GM03348 (cell line): ENCODE measurements at regions not wholly inside any gene's neighbourhood (a gene's known extent, or its start where the extent isn't known, plus 50 kb on each side); places are given as distances from the start of the nearest gene placed in this dataset.

Source experiments
- DNase-seq: peaks from one replicate; pipeline ENCODE4 v3.0.0; 2012; ENCODE audit warnings: low spot score

DNA sequence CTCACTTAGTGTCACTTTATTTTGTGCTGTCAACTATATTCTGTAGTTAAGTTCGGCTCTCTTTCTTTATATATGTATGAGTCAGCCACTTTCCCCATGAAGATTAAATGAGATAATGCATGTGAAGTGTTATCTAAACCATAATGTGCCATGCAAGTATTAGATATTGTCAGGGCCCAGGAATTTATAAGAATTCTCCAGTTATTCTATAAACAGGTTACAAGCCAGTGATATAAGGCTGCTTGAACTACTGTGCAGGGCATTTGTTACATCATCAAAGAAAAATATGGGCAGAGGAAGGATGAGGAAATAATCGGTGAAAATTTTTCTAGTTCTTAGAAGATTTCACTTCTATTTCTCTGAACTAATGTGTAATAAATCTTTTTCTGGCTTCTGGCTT, 1049.0 kb upstream of the NR2F2 start:
- no peak for DNase-seq

DNA sequence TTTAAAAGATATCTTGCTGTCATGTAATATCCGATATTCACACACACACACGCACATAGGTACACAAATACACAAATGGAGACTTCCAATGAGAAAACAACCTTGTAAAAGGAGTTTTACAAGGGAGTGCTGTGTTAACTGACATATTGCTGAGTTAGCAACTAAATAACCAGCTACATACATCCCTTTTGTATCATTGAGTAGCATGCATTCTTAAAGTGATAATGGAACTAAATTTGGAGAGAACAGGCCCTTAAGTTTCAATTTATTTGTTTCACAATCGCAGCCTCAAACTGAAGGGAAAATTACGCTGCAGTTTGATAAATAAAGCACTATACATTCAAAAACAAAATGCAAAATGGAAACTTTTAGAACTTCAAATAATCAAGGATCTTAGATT, 1046.0 kb upstream of the NR2F2 start:
- DNase-seq = no peak

DNA sequence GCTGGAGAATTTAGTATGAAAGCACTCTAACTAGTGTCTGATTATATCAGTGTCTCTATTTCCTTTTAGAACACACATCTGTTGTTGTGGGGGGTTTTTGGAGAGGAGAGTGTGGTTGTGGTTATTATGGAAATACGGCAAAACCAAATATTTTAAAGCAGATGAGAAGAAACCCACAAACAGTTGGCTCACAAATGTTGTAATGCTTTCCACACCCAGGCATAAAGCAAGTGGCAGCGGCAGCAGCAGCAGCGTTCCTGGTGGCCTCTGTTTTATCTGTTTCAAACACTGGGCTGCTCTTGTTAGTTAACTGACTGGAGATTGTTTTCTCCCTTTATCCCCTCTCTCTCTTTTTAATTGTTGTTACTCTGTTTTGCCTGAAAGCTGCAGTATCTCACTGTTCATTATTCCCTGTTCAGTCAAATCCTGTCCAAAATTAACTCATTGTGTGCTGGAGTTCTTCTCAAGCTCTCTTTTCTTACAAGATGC, 1045.5 kb upstream of the NR2F2 start:
- DNase-seq = peak; percentile 52

DNA sequence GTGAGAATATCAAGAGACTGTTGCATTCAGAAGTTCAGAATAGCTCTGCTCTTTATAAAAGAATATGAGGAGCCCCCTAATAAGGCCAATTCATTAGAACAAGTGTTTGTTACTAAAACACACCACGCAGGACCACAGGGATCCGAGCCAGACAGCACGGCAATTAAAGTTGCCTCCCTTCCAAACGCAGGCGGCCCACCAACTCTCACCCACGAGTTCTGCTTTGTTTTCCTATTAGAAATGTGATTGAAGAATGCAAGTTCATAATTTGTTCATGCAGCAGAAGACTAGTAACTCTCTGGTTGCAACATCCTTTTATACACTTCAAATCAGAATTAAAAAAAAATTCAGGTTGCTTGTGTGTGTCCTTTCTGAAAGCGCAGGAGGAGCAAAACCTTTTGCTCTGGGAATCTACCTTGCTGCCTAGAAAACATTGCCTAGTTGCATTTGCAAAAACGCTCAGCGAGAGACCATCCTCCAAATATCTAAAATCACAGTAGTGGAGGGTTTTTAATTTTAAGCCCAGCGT, 1044.1 kb upstream of the NR2F2 start:
- no peak for DNase-seq

DNA sequence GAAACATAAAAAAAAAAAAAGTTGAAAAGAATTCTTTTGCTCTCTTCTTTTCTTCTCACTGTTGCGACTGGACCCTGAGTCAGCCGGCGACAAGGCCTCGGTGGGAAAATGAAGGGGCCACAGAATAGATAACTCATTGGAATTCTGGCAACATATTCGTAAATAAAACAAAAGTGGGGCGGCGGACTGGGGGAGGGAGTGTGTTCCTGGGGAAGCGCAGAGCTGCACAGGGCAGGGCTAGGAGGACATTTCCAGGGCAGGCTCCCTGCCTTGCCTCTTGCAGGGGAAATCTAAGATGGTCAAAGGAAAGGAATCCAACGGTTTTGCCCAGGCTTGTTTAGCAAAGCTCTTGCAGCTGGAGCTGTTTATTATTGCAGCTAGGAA, 1042.8 kb upstream of the NR2F2 start:
- no peak for DNase-seq

DNA sequence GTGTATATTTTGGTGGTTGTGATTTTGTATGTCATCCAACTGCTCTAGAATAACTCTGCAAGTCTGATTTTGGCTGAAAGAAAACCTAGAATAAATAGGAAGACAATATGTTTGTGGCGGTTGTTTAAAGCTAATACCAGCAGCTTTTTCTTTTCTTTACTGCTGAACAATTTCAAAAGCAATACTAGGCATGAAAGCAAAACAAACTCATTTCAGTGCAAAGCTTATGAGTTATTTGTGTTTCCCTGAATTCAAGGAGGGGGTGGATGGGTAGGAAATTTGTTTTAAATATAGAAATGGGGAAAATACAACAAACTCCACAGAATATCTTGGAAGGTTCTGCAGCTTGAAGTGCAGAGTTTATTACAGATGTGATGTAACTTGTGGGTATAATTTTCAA, 1041.9 kb upstream of the NR2F2 start:
- no peak for DNase-seq

DNA sequence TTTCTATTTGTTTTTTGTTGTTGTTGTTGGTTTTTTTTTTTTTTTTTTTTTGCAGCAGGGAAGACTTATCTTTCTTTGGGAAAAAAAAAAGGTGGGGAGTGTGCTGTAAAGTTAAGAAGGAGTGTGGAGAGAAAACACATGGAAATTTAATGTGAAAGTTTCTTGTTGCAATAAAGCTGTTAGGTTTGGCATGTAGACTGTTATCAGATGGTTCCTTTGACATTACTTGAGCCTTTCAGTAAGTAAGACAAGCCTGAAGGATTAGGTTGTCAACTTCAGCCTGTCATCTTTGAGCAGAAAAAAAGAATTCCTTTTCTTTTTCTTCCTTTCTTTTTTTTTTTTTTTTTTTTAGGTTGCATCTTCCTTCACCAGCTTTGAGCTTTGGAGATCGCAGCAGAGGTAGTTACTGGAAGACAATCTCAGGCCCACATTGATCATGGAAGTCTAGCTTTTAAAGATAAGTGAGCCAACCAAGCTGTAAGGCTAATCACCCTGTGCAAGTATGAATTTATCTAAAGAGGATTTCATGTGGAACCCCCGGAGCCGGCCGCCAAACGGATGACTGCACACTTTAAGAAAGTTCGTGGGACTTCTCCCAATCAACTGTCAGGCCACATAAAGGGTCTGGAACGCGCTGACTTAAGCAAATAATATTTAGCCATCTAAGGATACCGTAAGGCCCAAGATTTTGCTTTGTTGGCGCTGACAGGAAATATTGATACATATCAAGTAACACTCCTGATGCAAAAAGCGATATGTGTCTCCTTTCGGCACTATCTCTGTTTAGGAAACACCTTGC, 1040.1 kb upstream of the NR2F2 start:
- DNase-seq = no peak

DNA sequence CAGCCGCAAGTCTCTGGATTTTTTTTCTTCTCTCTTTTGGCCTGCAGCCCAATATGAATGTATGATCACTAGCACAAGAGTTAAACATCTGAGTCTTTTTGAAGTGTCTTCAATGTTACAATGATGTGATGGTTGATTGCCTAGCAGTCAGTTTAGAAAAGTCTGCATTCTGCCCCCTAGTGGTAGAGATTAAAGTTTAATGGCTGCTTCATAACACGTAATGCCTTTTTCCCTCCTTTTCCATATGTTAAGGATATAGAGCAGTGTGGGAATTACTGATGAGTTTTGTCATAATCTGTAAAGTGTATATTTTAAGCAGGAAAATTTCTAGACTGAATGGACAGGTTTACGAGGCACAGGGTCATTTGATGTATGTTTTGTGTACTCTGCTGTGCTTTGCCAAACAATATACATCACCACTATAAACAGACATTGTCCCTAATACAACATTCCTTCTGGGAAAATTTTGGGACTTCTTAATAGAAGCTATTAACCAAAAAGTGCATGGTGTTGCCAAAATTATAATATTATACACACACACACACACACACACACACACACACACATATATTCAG, 1038.5 kb upstream of the NR2F2 start:
- DNase-seq = peak; percentile 46

DNA sequence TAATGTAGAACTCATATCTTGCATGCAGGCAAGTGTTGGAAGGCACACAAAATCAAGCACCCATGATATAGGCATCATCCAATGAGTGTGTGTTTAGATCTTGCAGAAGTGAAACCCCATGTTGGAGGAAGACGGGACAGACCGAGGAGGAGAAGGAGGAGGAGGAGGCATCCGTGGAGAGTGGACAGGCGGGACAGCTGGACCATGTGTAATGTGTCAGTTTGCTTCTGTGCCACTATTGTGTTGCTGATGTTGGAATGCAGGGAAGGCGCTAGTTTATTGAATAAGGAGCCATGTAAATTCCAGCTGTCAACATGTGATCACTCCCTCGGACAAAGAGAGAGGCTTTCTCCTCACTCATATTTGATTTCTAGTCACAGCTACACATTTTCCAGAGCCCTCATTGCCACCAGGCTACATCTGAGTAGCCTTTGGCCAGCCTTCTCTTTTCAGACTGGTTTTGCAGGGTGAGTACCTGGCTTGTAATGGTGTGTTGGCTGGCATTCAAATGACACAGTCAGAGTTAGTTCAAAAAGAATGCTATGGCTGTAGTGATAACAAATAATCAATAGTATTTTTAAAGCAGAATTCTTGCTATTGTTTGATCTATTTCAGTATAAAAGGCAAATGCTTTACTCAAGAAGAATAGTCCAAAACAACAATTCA, 1037.6 kb upstream of the NR2F2 start:
- no peak for DNase-seq

DNA sequence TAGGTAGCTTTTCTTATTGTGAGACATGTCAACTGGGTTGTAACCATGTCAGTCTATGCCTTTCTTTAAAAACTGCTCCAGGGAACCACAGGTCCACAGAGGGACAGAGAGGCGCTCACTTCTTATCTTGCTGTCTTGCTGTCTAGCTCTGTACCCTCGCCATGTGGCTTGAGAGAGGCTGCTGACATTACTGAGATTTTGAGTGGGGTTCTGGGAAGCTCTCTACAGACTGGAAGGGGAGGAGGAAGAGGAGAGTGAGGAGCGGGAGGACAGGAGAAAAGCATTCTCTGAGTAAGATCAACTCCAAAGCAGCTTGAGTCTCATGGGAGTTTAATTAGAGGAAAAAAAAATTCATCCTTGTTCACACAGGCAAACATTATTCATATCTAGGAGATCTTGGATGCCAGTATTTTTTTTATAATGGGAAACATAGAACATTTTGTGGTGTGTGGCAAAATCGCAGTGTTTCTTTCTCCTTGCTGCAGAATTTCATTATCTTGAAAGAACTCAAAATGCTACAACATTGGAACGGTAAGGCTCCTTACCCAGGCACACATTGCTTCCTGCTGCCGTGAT, 1037.0 kb upstream of the NR2F2 start:
- no peak for DNase-seq

DNA sequence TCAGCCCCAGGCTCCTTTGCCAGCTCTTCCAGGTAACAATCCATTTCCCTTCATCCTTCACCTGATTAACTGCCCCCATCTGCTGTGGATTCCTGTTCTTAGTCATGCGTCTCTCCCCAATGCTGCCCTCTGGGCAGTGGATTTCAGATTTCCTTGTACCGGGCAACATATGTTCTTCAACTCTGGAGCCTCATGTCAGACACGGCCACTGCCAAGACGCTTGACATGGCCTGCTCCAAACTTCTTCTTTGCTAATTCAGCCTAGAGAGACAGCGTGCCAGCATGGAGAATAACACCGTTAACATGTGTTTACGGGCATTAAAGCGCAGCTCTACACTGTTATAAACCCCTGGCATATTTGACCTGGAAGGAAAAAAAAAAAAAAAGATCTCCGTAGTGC, 1035.1 kb upstream of the NR2F2 start:
- peak; percentile 16 for DNase-seq

DNA sequence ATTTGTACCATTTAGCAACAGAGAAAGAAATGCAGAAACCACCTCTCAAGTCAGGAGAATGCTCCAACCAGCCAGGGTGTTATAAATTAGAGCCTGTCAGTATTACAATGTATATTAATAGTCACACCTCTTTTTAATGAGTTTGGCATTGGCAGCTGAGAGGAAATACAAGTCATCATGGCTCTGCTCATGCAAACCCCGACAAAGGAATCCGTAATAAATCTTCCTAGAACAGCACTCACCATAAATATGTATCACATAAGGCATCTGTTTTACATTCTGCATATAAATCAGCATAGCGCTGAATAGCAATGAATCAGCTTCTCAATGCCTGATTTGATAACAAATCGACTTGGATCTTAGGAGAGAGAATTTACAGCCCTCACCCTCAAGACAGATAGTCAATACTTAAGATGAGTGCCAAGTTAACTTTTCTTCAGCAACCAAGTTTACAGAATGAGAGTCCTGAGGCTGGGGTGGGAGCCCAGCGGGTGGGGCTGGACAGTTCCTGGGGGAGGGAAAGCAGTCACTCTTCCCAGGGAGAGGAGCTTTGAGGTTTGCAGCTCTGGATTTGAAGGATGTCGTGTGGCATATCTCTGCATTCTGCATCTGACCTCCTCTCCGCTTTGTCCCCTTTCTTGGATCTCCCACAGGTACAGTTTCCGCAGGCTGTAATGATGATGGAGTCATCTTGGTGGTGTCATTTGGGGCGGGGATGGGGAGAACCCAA, 1034.4 kb upstream of the NR2F2 start:
- peak; percentile 47 for DNase-seq

DNA sequence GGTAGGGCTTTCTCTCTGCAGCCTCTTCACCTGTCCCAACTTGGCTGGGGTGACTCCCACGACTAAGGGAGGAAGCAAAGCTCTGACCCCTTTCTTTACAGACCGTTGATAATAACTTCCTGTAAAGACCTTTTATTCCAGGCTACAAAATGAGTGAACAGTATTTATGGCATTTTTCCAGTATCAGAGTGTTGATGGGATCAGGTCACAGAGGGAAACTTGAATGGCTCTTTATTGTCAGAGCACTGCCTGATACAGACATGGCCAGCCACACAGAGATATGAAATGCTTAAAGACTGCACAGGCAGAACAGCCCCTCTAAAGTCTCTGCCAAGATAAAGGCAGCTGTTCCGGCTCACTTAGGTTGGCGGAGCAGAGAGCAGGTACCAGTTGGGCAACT, 1033.9 kb upstream of the NR2F2 start:
- DNase-seq = no peak

DNA sequence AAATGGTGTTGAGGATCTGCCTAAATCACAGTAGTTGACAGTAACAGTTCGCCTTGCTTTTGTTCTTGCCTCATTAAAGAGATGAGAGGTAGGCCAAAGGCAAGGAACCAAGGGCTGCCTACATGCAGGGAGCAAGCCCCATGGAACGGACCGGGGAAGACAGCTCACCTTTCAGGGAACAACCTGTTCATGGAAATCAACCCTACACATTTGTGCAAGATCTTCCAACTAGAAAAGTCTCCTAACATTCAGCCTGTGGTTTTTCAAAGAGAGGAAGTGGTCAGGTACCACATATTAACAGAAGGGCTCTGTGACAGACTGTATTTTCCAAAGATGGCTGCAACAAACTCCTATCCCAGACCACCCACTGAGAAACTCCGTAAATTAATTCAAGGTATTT, 1031.8 kb upstream of the NR2F2 start:
- no peak for DNase-seq

DNA sequence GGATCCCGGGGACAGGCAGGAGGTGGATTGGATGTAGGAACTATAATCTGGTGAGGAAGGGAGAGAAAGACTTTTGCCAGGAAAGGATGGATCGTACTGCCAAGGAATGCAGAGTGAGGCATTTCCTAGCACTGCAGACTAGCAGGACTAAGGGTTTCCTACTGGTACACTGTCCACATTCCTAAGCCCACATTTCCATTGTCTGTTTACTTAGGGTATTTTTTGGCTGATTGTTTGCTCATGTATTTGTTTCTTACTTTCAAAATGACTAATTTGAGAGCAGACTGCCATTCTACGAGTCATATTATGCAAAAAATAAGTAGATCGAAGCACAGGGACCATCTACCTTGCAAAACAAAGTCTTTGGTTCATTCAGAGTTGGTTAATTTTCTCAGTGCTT, 1029.5 kb upstream of the NR2F2 start:
- peak; percentile 73 for DNase-seq

DNA sequence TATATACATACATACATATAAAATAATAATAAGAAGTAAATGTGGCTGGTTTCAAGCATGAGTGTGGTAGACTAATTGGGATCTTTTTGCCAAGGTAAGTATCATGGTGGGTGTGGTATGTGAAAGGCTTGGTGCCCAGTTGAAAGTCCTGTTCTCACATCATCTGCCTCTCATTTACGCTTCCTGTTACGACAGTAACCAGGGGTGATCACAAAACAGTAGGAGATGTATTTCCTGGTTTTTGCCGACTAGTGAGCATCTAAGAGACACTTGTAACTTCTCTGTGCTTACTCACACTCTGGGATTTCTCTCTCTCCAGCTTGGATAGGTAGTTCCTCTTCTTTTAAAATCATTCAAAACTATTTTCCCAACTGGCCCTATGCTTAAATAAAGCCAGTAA, 1028.3 kb upstream of the NR2F2 start:
- DNase-seq = no peak

DNA sequence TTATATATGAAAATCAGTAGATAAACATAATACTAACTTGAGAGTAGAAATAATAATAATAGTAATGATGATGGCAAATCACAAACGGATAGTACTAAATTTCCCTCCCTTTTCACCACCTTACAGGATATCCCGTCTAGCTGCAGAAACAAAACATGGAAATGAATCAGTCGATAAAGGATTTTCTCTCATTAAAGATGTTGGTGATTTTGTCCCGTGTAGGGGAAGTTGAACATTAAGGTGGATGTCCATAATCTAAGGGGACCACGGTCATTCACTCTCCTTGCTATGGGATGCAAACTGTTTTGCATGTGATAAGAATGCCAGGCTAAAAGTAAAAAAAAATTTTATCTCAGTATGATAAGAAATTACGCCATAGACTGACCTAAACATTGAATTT, 1027.7 kb upstream of the NR2F2 start:
- DNase-seq = no peak

DNA sequence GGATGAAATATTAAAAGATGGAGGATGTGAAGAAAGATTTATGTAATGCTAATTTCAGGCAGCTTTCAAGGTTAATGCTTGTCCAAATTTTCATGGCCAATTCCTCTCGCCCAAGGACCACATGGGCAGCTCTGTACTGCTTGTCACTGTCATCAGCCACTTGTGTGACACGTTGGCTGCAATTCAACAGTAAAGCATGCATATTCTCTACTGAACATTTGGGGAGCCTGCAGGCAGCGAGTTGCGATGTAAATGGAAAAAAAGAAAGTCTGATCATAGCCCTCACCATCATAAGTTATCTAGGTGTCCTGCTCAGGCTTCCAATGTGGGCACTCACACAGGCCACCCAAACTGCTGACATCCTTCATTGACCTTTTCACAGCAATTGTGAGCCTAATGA, 1026.8 kb upstream of the NR2F2 start:
- no peak for DNase-seq

DNA sequence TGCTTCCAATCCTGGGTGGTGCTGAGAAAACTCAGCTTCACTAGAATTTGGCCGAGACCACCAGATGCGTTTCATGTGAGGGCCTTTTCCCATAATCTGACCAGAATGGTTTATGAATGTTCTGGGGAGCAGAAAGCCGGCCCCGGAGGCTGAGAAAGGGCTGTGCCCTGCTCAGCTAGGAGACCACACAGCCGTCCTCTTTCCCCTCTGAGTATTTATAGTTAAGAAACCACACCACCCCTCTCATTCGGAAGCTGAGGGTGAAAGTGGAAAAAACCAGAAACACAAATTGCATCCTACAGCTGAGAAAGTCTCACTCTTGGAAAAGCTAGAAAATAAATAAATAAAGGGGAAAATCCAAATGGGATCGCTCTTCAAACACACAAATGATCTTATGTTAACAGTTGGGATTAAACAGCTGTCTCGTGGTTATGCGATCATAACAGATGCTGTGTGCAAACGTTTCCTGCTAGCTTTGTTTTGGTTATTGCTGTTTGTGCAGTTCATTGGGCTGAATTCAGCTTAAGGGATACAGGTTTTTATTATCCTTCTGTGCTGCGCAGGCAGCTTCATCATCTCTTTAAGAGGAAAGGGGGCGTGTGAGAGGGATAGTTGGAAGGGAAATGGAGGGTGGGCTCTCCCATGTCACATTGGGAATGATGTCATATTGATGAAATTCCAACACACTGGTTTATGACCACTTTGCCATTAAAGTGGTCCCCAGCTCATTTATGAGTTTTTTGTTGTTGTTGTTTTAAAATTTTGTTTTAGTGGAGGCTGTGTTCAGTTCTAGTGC, 1026.2 kb upstream of the NR2F2 start:
- peak; percentile 15 for DNase-seq

DNA sequence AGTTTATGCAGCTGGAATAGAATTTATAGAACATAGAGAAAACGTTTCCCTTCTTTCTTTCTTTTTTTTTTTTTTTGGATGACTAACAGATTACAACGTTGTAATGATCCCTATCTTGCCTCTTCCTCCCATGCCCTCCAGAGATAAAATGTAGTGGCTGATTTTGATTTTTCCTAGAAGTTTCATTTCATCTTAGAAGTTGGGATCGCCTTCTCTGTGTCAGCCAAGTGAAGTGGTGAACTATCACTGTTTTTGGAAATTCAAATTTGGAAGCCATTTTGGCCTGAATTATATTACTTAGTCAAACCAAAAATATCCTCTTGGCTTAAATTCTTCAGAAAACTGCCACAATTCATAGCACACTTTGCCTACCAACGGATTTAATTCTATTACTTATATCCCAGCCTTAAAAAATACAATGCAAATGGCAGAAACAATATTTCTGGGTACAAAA, 1025.5 kb upstream of the NR2F2 start:
- DNase-seq = peak; percentile 20

DNA sequence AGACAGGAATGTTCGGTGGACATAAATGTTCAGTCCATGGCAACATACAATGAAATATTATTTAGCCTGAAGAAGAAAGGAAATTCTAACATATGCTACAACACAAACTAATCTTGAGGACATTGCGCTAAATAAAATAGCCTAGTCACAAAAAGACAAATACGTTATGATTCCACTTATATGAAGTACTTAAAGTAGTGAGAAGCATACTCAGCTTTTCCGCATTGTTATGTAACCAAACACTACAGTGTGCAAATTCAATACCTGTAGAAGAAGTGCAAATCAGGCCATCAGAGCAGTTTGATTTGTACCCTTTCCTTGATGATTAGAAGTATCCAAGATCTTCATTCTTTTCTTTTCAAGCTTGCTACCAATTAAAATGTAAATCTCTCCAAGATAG, 1023.4 kb upstream of the NR2F2 start:
- no peak for DNase-seq
